ENCODE measurements at regions not wholly inside any gene's neighbourhood (a gene's known extent, or its start where the extent isn't known, plus 50 kb on each side); places are given as distances from the start of the nearest gene placed in this dataset.

GRCh38 chr2:212745359-212745758 lies 206.8 kb upstream of the ERBB4 start:
- Histone ChIP-seq H3K9me3 (no peaks in the 10 kb centered on the region), H3K4me3 (no peak overlapping the region), H3K27ac (no peak overlapping the region), H3K27me3 (no peaks in the 10 kb centered on the region), H3K36me3 (no peaks in the 10 kb centered on the region), H3K4me1 (no peaks in the 10 kb centered on the region)
- ATAC-seq: no peak
- TF ChIP-seq POLR2A (IDR thresholded peaks at IDR 0.05): no peak
- no peak for TF ChIP-seq EP300 (IDR thresholded peaks at IDR 0.05)
- no peak for TF ChIP-seq CTCF (IDR thresholded peaks at IDR 0.05)
- no peak for TF ChIP-seq POLR2AphosphoS5 (IDR thresholded peaks at IDR 0.05)

DNA sequence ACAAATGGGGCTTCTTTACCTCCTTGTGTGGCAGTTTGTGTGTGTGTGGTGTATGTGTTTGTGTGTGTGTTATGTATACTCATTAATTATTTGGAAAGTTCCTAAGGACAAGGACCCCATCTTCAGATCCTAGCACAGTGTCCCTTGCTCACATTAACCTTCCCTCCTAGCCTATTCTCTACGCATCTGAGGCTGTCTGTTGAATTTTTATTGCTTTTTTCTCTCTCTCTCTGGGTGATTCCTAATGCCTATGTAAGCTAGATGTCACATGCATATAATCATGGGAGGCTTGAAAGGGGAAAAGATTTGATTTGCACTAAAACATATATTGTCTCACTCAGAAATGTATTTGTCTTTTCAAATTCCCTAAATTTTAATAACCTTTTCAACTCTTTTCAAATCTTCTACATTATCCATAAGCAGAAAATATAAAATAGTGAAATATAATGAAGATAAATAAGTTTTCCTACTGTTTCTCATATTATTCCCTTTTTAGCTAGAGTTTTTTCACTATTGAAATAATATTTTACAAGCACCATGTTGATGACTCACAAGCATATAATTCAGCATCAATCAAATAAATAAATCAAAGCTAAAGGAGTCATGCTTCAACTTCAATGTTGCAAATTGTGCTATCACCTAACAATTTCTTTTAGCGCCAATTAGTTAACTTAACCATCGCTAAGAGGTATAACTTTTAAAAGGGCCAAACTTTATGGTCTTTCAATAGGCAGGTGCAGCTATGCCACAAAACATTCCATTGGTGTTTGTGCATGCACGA lies 199.0 kb upstream of the ERBB4 start:
- Histone ChIP-seq H3K27me3 (no peaks in the 10 kb centered on the region), H3K4me1 (no peaks in the 10 kb centered on the region), H3K4me3 (no peak overlapping the region), H3K9me3 (no peaks in the 10 kb centered on the region), H3K36me3 (no peaks in the 10 kb centered on the region), H3K27ac (no peak overlapping the region)
- TF ChIP-seq EP300 (IDR thresholded peaks at IDR 0.05) (no peak), CTCF (IDR thresholded peaks at IDR 0.05) (no peak), POLR2AphosphoS5 (IDR thresholded peaks at IDR 0.05) (no peak), POLR2A (IDR thresholded peaks at IDR 0.05) (no peak)
- WGBS, 2 donors (ENCODE audit: low coverage in 1 of 2): 81 to 89% methylated on average over 4 of the region's 4 CpGs
- no peak for ATAC-seq

DNA sequence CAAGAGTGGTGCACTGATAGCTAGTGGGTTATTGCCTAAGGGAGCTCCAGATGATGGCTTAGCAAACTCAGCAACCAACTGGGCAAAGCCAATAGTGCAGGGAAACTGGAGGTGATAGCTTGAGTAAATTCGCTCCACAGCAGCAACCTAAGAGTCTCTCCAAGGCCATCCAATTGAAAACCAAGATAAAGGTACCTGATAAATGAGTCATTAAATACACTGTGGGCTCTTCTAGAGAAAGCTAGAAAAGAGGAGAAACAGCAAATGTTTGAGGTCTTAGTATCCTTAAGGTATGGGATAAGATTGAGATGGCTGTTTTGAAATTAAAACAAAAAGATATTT lies 197.8 kb upstream of the ERBB4 start:
- Histone ChIP-seq H3K36me3 (no peaks in the 10 kb centered on the region), H3K27ac (no peak overlapping the region), H3K27me3 (no peaks in the 10 kb centered on the region), H3K4me1 (no peaks in the 10 kb centered on the region), H3K4me3 (no peak overlapping the region), H3K9me3 (no peaks in the 10 kb centered on the region)
- 89 to 100% methylated on average over 1 of the region's 1 CpG for WGBS, 2 donors (ENCODE audit: low coverage in 1 of 2)
- no peak for ATAC-seq
- TF ChIP-seq EP300 (IDR thresholded peaks at IDR 0.05): no peak
- TF ChIP-seq POLR2AphosphoS5 (IDR thresholded peaks at IDR 0.05): no peak
- TF ChIP-seq CTCF (IDR thresholded peaks at IDR 0.05): no peak
- TF ChIP-seq POLR2A (IDR thresholded peaks at IDR 0.05): no peak

DNA sequence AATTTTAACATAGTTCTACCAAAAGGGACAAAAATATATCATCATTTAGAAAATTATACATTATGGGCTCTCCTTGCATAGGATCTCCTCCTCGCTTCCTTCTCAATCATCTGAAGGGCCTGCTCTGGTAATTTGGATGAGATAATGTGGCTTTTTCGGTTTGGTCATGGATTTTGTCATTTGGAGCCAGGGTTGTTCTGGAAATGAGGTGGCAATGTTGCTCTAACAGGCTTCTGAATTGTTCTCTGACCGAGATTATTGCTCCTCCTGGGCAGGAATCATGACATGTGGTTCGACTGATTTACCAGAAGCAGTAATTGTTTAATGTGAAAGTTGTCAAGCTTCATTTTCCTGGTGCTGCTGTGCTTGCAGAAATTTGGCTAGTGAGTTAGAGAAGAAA lies 194.7 kb upstream of the ERBB4 start:
- Histone ChIP-seq H3K9me3 (no peaks in the 10 kb centered on the region), H3K4me1 (no peaks in the 10 kb centered on the region), H3K4me3 (no peak overlapping the region), H3K27ac (no peak overlapping the region), H3K36me3 (no peaks in the 10 kb centered on the region), H3K27me3 (no peaks in the 10 kb centered on the region)
- no peak for ATAC-seq
- WGBS, 2 donors (ENCODE audit: low coverage in 1 of 2): 60 to 74% methylated on average over 4 of the region's 4 CpGs
- TF ChIP-seq EP300 (IDR thresholded peaks at IDR 0.05) (no peak), CTCF (IDR thresholded peaks at IDR 0.05) (no peak), POLR2AphosphoS5 (IDR thresholded peaks at IDR 0.05) (no peak)

GRCh38 chr2:212732860-212733259 lies 194.3 kb upstream of the ERBB4 start:
- TF ChIP-seq CTCF (IDR thresholded peaks at IDR 0.05) (no peak), EP300 (IDR thresholded peaks at IDR 0.05) (no peak), POLR2AphosphoS5 (IDR thresholded peaks at IDR 0.05) (no peak), POLR2A (IDR thresholded peaks at IDR 0.05) (no peak)
- WGBS, 2 donors (ENCODE audit: low coverage in 1 of 2): 75 to 89% methylated on average over 3 of the region's 3 CpGs
- H3K27ac ChIP-seq: no peak overlapping the region
- no peak overlapping the region for H3K4me3 ChIP-seq
- H3K9me3 ChIP-seq: no peaks in the 10 kb centered on the region
- H3K36me3 ChIP-seq: no peaks in the 10 kb centered on the region
- no peak for ATAC-seq
- no peaks in the 10 kb centered on the region for H3K27me3 ChIP-seq
- H3K4me1 ChIP-seq: no peaks in the 10 kb centered on the region

Measured in gastroesophageal sphincter (tissue), 4 donors.